ENCODE measurements at regions not wholly inside any gene's neighbourhood (a gene's known extent, or its start where the extent isn't known, plus 50 kb on each side); places are given as distances from the start of the nearest gene placed in this dataset.
"Not testable (repeated sequence)": the region's sequence is repeated elsewhere in the genome, so short reads cannot be mapped to it uniquely, and the experiment has no call there.

GRCh38 chr15:25068696-25069095, 113.9 kb downstream of the SNRPN start:
- DNase-seq, result no peak

DNA sequence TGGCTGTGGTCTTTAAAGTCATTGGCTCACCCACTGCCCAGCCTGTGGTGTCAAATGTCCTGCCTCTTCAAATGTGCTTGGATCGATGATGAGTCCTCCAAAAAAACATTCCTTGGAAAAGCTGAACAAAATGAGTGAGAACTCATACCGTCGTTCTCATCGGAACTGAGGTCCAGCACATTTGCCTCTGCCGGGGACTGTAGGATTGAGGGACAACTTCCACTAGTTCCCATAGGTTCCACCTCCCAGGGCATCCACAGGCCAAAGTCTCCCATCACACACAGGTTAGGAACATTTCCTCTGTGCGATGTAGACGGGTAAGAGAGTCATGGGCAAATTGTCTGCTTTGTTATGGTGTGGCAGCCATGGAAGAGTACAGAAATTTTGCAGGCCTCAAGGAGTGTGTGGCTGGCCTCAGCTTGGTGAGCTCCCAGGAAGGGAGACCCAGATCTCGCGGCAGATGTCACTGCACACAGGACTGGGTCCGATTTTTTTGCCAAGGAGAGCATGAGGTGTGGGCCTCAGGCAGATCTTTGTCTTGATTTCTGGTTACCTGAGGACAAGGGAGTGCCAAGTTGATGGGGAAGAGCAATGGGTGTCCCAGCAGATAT, 115.7 kb downstream of the SNRPN start:
- DNase-seq, result no peak

DNA sequence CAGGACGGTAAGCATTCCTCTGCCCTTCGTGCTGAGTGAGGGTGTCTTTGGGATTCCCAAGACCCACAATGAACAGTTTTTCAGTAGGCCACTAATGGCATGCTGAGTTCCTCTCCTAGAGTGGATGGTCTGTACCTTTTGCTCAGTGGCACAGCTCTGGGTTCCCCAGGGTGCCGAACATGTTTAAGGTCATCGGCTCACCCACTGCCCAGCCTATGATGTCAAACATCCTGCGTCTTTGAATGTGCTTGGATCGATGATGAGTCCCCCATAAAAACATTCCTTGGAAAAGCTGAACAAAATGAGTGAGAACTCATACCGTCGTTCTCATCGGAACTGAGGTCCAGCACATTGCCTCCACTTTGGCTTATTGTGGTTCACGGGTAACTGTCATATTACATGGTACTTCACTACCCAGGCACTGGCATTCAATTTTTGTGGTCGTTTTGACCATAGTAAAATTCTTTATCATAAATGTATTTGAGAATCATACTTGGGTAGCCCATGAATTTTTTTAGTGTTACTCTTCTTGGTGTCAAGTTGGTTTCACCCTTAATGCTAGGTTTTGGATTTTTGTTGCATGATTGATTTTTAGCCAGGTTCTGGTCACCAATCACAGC, 118.2 kb downstream of the SNRPN start:
- DNase-seq, result no peak

GRCh38 chr15:25087137-25087536, 132.3 kb downstream of the SNRPN start:
- DNase-seq, result no peak

GRCh38 chr15:25088261-25088790, 133.5 kb downstream of the SNRPN start:
- DNase-seq, result no peak

DNA sequence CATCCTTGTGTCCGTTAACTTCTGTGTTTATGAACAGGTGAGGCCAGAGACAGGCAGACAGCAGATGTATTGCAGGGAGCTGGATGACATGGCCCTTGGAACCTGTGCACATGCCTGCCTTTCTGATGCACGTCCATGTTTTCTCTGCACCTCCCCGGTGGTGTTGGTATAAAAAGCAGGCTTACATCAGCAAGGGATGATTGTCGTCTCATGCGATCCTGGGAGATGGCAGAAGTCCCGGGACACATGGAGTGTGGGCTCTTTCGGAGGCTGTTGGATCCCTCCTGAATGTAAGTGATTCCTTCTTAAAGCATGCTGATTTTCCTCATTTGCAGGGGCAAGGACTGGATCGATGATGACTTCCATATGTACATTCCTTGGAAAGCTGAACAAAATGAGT, 134.8 kb downstream of the SNRPN start:
- no peak for DNase-seq

- no peak for DNase-seq
Observed at GRCh38 chr15:25090073-25090733, 135.4 kb downstream of the SNRPN start.

GRCh38 chr15:25091421-25092158, 136.8 kb downstream of the SNRPN start:
- DNase-seq, result no peak

- no peak for DNase-seq
Observed at GRCh38 chr15:25092661-25093060, 137.9 kb downstream of the SNRPN start.

DNA sequence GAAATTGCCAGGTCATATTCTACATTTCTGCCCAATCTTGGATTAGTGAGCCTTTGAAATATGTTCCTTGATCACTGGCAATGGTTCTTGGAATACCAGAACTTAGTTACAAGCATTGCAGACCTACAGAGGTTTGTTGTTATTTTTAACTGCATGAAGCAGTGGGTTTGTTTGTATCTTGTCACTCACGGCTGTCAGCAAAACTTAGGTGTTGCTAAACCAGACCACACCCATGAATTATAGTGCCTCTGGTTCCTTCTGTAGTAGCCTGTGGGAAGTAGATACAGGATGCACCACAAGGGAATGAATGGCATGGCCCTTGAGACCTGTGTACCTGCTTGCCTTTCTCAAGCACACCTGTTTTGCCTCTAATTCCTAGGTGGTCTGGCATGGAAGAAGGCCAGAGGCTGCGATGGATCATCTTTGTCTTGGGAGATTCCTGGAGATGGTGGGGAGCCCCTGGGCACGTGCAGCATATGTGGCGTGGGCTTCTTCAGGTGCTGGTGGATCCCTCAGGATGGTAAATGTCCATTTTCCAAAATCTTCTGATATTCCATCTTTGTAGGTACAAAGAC, 138.8 kb downstream of the SNRPN start:
- no peak for DNase-seq

GRCh38 chr15:25094066-25094465, 139.3 kb downstream of the SNRPN start:
- DNase-seq, result no peak

DNA sequence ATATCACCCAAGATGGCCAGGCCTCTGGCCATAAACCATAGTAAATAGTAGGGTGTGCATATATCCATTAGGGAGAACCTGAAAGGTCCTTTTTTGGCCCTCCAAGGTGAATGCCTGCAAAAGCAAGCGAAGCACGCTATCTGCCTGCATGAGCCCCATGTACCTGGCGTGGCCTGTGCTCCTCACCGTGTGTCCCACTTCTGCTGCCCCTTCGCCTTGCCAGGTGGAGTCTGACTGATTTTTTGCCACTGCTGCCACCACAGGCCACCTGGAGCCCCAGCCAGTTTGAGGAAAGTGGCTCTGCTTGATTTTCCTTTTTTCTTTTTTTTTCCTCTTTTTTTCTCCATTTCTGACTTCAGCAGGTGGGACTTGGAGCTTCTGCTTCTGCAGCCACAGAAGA, 139.7 kb downstream of the SNRPN start:
- no peak for DNase-seq

DNA sequence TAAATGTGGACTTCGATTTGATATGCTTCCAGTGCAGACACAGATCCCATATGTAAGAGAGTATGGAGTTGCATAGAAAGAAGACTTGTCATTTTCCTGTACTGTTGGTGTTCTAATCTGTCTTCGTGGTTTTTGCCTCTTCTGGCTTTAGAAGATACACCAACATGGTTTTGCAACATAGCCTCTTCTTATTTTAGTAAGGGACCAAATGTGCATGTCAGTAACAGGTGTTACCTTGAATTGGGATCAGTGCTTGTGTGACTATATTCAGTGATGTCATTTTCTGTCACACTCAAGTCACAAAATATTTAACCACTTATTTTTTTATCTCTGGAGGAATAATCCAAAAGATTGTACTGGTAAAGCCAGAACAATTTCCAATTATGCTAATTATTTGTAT, 140.4 kb downstream of the SNRPN start:
- no peak for DNase-seq

GRCh38 chr15:25099966-25100365, 145.2 kb downstream of the SNRPN start:
- DNase-seq, result not testable (repeated sequence)

DNA sequence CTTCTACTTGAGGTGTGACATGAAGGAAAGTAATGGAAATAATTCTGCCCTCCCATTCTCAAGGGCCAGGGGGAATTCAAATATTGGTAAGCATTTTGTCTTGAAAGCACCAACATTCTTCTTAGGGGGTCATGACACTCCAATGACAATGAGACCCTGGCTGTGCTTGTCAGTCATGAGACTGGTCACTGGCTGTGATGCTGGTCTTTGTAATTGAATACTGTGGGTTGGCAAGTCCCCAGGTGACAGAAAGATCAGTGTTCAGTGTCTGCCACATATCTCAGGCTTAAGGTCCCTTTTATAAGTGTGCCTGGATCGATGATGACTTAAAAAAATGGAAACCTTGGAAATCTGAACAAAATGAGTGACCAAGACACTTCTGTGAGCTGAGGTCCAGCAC, 151.4 kb downstream of the SNRPN start:
- DNase-seq, result no peak

DNA sequence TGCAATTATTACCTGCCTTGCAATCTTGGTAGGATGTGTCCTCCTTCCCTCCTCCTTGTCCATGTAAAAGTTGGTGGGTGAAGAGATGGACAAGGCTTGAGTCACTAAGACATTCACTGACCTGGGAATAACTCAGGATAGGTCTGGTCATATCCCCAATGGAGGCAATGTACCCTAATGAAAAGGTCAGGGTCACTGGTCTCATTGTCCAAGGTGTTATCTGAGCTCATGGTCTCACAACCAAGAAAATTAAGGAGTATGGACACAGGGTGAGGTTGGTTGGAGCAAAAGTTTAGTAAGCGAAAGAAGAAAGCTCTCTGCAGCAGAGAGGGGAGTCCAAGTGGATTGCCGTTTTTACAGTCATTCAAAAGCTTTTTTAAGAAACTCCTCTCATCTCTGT, 179.0 kb downstream of the SNRPN start:
- DNase-seq, result no peak

DNA sequence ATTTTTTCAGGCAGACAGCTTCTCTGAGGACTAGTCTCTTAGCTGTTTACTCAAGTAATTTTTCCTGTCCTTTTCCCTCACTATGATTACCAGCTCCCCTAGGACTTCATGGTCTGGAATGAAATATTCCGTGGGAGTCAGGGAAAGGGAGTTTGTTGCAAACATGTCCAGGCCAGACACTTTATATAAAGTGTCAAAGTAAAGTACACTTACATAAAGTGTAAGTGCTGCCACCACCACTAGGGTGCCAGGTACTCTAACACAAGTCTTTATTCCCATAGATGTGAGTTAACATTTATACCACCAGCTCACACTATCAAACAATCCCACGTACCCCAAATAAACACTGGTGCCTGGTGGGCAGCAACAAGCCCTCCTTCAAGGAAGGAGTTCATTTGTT, 179.8 kb downstream of the SNRPN start:
- DNase-seq, result no peak

GRCh38 chr15:25136119-25136518, 181.3 kb downstream of the SNRPN start:
- DNase-seq, result peak; percentile 7

- DNase-seq, result no peak
Observed at GRCh38 chr15:25137013-25137412, 182.2 kb downstream of the SNRPN start.

DNA sequence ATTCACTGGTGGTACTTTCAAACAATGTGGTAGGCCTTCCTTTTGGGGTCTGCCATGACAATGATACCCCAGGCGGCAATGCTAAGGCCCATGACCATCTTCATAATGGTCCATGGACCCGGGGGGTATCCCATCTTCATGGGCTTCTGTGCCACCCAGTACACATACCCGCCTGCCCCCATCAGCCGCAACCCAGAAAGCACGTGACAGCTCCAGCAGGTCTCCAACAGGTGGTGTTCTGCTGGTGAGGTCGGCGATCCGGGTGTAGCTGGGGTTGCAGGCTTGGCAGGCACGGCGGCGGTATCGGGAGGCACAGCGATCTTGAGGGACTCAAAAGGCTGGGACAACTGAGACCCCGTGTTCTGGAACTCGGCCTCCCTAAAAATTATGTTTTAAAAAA, 214.5 kb downstream of the SNRPN start:
- DNase-seq, result no peak

DNA sequence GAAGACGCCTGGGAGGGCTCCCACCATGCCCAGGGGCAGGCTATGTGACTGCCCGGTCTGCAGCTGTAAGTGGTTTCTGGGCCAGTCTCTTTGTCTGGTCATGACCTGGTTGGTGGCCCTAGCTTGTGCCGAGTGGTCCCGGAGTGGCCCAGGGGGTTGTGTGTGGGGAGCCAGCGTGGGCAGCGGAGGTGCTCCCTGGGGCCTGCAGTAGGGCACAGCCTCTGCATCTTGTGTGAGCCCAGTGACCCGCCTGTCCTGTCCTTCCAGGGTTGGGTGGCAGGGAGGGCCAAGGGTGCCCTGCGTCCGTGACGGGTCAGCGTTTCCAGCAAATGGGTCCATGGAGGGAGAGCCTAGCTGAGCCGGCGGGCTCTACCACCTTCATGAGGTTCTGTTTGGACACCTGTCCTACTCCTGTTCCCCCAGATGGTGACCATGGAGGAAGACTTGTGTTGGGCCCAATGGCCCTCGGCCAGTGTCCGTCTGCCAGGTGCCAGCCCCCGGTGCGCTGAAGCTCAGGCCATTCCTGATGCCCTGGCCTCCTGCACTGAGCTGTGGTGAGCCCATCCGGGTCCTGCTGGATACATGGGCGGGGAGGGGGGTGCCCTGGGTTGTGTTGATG, 215.4 kb downstream of the SNRPN start:
- no peak for DNase-seq

- DNase-seq, result no peak
Observed at GRCh38 chr15:25170781-25171110, 216.0 kb downstream of the SNRPN start.

Measured in NCI-H1105 treated with DMSO at 0.1 percent for 48 hours (cell line).